ENCODE measurements at regions not wholly inside any gene's neighbourhood (a gene's known extent, or its start where the extent isn't known, plus 50 kb on each side); places are given as distances from the start of the nearest gene placed in this dataset.

DNA sequence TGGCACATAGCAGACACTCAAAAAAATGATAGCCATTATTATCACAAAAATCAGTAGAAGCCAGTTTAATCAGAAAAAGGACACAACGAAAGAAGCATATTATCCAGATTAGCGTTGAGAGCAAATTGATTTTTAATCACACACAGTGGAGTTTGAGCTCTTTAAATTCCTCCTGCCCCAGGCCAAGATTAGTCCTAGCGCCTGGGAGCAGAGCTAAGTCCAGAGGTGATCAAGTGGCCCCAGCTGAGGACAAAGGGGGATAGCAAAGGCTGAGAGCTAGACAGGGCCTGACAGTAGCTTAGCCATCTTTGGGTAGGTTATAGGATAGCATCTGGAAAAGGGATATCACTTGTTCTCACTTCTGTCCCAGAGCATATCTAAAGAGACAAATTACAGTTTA, 133.6 kb downstream of the NXPE2 start:
- no peak for DNase-seq

GRCh38 chr11:114812733-114813132, 134.4 kb downstream of the NXPE2 start:
- no peak for DNase-seq

DNA sequence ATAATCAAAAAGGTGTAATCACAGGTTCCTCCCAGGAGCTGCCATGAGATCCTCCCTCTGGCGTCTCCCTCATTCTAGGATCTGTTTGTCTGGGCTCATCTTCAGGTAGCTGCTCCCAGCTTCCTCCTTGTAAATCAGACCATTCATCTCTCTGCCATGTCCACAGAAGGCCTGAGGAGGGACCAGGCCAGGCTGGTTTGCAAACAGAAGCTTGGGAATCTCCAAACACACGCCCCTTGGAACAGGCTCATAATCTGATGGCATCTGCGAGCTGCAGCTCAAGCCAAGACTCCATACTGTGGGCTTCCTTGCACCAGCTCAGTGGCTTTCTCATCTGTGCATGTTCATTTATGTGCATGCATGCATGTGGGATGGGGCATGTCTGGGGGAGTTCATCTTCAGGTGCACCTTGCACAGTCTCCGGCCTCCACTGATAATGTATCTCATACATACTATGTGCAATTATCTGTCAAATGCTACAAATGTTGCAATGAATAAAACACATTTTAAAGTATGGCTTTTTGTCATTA, 134.9 kb downstream of the NXPE2 start:
- no peak for DNase-seq

DNA sequence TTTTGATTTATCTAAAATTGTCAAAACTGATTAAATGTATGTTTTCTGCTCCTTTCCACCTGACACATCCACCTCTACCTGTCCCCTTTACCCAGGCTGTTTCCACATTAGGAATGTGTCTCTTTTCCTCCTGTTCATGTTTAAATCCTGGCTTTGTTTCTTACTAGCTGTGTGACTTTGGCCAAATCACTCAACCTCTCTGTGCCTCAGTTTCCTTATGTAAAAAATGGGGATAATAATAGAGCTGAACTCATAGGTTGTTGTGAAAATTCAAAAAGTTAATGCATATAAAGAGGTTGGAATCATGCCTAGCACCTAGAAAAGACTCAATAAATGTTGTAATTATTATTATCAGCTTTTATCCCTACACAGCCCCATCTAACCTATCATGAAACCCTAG, 136.8 kb downstream of the NXPE2 start:
- DNase-seq = no peak

DNA sequence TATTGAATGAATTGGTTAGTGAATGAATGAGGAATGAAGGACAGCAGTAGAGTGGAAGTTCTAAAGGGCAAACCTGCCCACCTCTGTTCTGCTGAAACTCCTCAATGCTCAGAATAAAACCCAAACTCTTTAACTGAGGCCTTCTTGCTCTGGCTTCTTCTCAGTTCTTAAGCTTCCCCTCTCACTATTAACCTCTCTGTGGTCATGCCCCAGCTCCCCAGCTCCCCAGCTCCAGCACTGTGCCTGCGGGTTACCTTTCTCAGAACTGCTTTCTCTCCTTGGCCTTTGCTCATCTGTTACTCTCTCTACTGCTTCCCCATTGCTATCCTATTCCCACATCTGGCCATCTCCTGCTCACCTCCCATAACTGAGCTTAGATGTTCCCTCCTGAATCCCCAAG, 137.4 kb downstream of the NXPE2 start:
- no peak for DNase-seq

DNA sequence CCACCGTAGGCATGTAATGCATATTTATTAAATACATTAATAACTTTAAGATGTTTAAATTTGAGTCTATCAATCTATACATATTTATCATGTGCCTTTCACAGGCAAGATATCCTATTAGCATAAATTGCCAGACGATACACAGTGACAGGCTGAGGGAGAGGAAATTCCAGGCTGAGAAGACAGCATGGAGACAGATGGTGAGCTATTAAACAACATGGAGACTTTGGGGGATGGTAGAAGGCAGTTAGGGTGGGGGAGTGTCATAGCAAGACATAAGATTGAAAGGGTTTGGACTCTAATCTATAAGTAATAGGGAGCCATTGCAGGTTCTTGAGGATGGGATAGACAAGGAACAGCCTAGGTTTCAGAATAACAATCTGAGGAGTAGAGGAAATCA, 138.5 kb downstream of the NXPE2 start:
- no peak for DNase-seq

DNA sequence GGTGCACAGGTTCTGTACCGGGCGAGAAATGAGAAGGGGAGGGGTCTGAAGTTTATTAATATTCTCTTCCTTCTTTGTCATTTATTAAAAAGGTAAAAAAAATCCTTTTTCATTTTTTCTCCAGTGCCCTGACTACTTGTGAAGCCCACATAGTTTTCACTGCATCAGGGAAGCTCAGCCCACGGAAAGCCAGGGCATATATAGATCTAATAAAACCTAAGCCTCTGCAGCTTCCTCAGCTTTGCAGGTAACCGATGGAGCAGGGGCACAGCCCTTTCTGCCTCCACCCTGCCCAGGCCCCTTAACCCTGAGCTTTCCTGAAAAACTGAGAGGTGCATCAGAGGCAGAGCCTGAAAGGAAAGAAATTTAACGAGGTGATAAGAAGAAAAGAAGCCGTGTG, 140.1 kb downstream of the NXPE2 start:
- DNase-seq = no peak

- DNase-seq = no peak
These were observed 140.7 kb downstream of the NXPE2 start for GRCh38 chr11:114819028-114819427.

DNA sequence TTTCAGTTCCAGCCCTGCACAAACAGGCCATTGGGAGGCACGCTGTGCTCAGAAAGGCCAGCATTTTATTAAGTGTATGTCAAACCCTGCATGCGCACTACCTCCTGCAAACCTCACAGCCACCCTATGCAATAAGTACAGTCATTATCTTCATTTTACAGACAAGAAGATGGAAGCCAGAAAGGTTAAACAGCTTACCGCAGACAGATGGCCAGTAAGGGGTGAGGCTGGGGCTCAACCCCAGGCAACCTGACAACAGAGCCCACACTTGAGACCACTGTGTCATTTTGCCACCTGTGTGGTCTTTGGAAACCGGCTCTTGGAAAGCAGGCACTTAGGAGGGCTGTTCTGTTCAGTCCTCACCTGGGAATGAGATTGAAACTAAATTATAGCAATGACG, 142.3 kb downstream of the NXPE2 start:
- no peak for DNase-seq

- no peak for DNase-seq
These were observed 143.5 kb downstream of the NXPE2 start for GRCh38 chr11:114821621-114822412.

DNA sequence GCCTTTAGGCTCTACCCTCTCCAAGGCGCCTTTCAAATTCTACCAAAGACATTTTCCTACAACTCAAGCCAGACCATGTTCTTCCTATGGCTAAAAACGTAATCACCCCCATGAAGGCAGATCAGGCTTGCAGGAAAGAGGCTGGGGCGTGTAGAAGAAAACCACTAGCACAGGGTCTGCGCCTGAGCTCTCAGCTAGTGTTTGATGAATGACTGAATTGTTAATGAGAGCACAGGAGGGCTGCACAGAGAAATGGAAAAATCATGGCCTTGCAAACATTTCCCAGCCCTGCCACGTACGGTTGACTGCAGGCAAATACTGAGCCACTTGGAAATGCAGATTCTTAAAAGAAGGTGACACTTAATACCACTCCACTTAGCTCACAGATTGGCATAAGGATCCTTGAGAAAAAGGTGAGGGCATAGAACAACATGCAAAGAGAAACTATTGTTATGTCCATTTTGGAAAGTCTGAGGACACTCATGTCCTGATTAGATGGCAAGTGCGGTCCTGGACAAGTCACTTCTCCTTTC, 148.6 kb downstream of the NXPE2 start:
- no peak for DNase-seq

- no peak for DNase-seq
These were observed 149.4 kb downstream of the NXPE2 start for GRCh38 chr11:114827736-114828135.

GRCh38 chr11:114832532-114833125, 154.3 kb downstream of the NXPE2 start:
- no peak for DNase-seq

- no peak for DNase-seq
These were observed 157.8 kb downstream of the NXPE2 start for GRCh38 chr11:114836161-114836560.

GRCh38 chr11:114844896-114845295, 166.6 kb downstream of the NXPE2 start:
- no peak for DNase-seq

DNA sequence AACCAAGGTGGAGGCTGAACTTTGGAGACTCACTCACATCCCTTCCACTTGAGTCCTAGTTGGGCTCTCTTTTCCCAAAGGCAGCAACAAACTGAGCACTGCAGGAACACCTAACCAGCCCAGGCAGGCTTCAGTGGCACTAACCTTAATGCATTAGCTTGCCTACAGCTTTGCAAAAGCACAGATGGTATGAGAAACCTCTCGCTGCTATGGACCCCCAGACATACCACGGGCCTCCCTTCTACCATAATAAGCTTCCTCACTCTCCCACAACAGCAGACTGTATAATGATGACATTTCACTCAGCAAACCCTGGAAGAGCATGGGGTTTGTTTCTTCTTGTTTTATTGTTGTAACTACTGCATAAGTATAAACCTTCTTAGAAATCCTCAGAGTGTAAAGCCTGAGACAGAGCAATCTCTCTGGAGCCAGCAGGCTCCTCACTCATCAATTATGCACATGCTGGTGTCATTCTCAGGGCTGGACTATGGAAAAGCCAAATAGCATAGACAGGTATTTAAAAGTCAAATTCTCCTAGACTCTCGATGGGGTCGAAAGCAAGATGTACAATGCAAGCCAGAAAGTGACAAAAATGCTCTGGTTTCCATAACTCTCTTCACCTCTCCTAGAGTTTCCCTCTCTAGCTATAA, 167.6 kb downstream of the NXPE2 start:
- DNase-seq = no peak

- no peak for DNase-seq
These were observed 168.1 kb downstream of the NXPE2 start for GRCh38 chr11:114846416-114846791.

GRCh38 chr11:114847306-114847975, 169.1 kb downstream of the NXPE2 start:
- no peak for DNase-seq

- no peak for DNase-seq
These were observed 169.7 kb downstream of the NXPE2 start for GRCh38 chr11:114848027-114848426.

DNA sequence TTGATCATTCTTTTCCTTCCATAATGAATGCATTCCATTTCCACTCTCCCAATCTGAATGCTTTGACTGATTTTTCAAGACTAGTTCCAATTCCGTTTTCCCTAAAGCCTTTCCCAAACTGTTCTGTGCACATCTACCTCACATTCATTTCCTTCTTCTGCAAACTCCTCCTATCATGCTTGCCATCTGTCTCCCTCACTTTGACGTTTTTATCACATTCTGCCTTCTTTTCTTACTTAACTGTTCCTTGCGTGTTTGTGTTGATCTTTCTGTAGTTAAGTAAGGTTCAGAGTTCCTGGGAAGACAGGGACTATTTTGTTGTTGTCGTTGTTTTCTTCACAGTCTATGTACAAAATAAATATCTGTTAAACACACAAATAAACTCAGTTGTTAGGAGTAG, 179.0 kb downstream of the NXPE2 start:
- no peak for DNase-seq

- no peak for DNase-seq
These were observed 186.6 kb downstream of the NXPE2 start for GRCh38 chr11:114864896-114865295.

- DNase-seq = no peak
These were observed 197.9 kb downstream of the NXPE2 start for GRCh38 chr11:114876234-114876633.

DNA sequence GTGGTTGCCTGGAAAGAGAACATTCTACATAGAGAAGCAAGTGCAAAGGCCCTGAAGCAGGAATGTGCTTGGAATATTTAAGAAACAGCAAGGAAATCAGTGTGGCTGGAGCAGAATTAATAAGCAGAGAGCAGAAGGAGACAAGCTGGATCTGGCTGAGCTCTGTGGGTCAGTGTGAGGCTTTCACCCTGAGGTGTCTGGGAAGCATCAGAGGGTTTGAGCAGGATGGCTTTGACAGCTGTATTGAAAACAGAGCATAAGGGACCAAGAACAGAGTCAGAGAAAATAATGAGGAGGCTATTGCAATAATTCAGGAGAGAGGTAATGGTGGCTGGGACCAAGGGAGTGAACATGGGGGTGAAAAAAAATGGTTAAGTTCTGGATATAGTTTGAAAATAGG, 199.6 kb downstream of the NXPE2 start:
- no peak for DNase-seq

Measured in hematopoietic multipotent progenitor cell treated with erythropoietin and hydrocortisone succinate and interleukin-3 and kit ligand, for 6 days (in vitro differentiated cells).